Epithelial cell of proximal tubule (primary cell): ENCODE measurements at regions not wholly inside any gene's neighbourhood (a gene's known extent, or its start where the extent isn't known, plus 50 kb on each side); places are given as distances from the start of the nearest gene placed in this dataset.
"Not testable (repeated sequence)": the region's sequence is repeated elsewhere in the genome, so short reads cannot be mapped to it uniquely, and the experiment has no call there.

ENCODE experiments used
- DNase-seq: peaks from one replicate; pipeline ENCODE4 v3.0.0-alpha.2; 2011; ENCODE audit warnings: low read depth
- H3K4me3 ChIP-seq: 2 replicates; pipeline ENCODE4 v1.5.1; 2011; ENCODE audit warnings: low read depth, mild to moderate bottlenecking, low read length
- TF ChIP-seq, protein P1 (sequence below): conservative IDR thresholded peaks from 2 replicates; pipeline ENCODE4 v1.5.1; 2012; ENCODE audit warnings: low read depth, mild to moderate bottlenecking, low read length

GRCh38 chr6:126206504-126207246 is 133.2 kb upstream of the CENPW start:
- no peak for DNase-seq
- TF ChIP-seq, protein P1, sequence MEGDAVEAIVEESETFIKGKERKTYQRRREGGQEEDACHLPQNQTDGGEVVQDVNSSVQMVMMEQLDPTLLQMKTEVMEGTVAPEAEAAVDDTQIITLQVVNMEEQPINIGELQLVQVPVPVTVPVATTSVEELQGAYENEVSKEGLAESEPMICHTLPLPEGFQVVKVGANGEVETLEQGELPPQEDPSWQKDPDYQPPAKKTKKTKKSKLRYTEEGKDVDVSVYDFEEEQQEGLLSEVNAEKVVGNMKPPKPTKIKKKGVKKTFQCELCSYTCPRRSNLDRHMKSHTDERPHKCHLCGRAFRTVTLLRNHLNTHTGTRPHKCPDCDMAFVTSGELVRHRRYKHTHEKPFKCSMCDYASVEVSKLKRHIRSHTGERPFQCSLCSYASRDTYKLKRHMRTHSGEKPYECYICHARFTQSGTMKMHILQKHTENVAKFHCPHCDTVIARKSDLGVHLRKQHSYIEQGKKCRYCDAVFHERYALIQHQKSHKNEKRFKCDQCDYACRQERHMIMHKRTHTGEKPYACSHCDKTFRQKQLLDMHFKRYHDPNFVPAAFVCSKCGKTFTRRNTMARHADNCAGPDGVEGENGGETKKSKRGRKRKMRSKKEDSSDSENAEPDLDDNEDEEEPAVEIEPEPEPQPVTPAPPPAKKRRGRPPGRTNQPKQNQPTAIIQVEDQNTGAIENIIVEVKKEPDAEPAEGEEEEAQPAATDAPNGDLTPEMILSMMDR, result no peak
- no peak overlapping the region for H3K4me3 ChIP-seq

DNA sequence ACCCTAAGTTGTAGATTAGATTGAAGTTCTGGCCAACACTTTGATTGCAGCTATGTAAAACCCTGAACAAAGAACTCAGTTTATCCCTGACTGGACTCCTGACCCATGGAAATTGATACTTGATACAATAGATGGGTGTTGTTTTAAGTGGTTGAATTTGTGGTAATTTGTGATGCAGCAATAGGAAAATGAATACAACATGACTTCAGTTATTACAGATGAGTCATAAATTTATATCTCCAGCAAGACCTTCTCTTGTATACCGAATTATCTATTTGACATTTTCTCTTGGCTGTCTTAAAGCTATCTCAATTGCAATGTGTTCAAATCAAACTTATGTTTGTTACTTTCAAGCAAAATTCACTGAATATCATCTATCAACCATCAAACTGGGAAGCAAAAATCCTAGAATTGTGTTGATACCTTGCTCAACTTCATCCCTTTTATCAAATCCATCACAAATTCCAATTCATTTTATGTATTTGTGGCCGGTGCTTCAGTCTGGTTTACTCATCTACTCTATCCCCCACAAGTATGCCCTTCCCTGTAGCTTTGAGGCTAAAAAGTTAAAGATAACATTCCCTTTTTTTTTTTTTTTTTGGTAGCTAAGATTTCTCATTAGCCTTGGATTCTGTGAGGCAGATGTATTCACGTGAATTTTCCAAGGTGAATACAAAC is 129.4 kb upstream of the CENPW start:
- TF ChIP-seq, protein P1, result no peak
- H3K4me3 ChIP-seq, result no peak overlapping the region
- no peak for DNase-seq

DNA sequence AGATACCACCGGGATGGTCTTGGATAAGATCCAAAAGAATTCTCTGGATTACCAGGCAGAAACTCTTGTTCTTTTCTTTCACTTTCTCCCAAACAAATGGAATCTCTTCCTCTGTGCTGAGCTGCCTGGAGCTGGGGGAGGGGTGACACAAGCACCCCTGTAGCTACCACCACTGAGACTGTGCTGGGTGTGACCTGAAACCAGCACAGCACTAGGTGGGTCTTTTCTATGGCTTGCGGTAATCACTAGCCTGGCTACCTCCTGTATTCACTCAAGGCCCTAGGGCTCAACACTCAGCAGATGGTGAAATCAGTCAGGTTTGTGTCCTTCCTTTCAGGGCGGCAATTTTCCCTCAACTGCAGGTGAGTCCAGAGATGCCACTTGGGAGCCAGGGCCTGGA is 122.4 kb upstream of the CENPW start:
- H3K4me3 ChIP-seq, result no peak overlapping the region
- TF ChIP-seq, protein P1, result no peak
- no peak for DNase-seq

DNA sequence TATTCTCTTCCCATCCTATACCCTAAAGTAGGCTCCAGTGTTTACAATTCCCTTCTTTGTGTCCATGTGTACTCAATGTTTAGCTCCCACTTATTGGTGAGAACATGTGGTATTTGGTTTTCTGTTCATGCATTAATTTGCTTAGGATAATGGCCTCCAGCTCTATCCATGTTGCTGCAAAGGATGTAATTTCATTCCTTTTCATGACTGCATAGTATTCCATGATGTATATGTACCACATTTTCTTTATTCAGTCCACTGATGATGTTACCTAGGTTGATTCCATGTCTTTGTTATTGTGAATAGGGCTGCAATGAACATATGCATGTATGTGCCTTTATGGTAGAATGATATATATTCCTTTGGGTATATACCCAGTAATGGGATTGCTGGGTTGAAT is 119.0 kb upstream of the CENPW start:
- DNase-seq, H3K4me3 ChIP-seq: not testable (repeated sequence)

DNA sequence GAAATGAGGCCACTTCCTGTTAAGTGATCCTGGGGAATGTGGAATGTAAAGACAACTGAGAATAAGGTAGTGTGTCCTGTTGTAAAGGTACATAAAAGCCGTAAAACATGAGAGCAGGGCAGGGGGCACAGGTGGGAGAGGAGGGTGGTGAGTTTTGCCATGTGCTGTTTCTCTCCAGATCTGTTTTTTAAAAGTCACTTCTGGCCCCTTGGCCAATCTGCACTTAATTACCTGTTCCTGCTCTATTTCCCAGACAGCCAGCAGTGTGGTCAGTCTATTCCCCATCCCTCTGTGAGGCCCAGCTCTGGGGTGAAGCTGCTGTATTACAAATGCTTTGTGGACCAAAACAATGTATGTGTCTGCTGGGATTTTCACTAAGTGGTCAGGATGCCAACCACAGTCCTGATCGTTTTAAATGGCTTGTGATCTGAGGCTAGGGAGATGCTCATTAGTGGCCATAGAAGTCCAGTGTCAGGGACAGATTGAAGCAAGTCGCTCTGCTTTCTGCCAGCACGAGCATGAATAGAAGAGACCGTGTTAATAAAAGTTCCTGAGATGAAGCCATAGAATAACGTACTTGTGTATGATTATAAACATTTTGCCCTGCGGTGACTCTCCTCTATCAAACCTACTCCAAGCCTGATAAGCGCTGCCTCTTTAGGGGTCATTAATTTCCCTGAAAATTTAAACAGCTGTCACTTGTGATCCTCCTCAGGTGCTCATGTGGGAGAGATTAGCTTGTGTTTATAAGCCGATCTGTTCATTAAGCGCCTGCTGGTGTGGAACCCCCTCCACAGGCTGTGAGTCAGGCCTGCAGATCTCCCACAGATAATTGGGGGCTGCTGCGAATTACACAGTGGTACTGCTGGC is 111.8 kb upstream of the CENPW start:
- DNase-seq, result no peak
- TF ChIP-seq, protein P1, result no peak
- no peak overlapping the region for H3K4me3 ChIP-seq

DNA sequence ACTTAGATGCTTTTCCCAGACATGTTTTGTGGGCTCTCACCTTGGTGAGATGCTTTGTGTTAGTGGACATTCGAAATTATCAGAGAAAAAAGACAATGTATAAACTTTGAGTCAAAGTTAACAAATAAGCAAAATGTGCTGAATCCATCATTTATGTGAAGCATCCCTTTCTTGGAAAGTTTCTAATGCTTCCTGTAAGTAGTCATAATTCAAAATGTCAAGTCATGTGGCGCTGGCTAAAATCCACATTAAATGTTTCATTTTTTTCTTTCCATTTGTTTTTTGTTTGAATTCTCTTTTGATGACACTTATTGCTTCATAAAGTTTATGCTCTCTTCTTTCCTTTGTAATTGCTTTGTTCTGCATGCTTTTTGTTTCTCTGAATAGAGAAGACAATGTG is 107.2 kb upstream of the CENPW start:
- TF ChIP-seq, protein P1, result no peak
- H3K4me3 ChIP-seq, result no peak overlapping the region
- no peak for DNase-seq

- H3K4me3 ChIP-seq, result no peak overlapping the region
- TF ChIP-seq, protein P1, result no peak
- DNase-seq, result no peak
These were observed 106.7 kb upstream of the CENPW start for GRCh38 chr6:126233192-126233591.
